Liver (tissue), 8 donors: ENCODE measurements at regions not wholly inside any gene's neighbourhood (a gene's known extent, or its start where the extent isn't known, plus 50 kb on each side); places are given as distances from the start of the nearest gene placed in this dataset.

Source experiments
- DNase-seq: peaks from one replicate; pipeline ENCODE4 v3.0.0-alpha.2; 2017; ENCODE audit warnings: low spot score
- H3K27ac ChIP-seq, 2 donors: one replicate each; pipeline ENCODE4 v1.7.0; 2013; ENCODE audit warnings: inconsistent platforms in 2 of 2, low read length in 2 of 2, control low read depth in 1 of 2, low read depth in 1 of 2, mild to moderate bottlenecking in 1 of 2
- H3K27me3 ChIP-seq, 4 donors: one replicate each; pipeline versions ENCODE4 v1.6.1 to v1.7.0; 2013; ENCODE audit warnings: low read length in 3 of 4, inconsistent platforms in 1 of 4, mild to moderate bottlenecking in 1 of 4, moderate library complexity in 1 of 4; ENCODE audit not compliant: control insufficient read depth in 4 of 4, insufficient read depth in 4 of 4
- H3K36me3 ChIP-seq, 4 donors: one replicate each; pipeline versions ENCODE4 v1.6.1 to v1.7.0; 2013; ENCODE audit warnings: low read length in 3 of 4, mild to moderate bottlenecking in 3 of 4, low read depth in 1 of 4, moderate library complexity in 1 of 4; ENCODE audit not compliant: control insufficient read depth in 4 of 4, insufficient read depth in 3 of 4
- H3K4me1 ChIP-seq, 4 donors: one replicate each; pipeline versions ENCODE4 v1.6.1 to v1.7.0; 2013; ENCODE audit warnings: low read length in 3 of 4, mild to moderate bottlenecking in 3 of 4, moderate library complexity in 1 of 4; ENCODE audit not compliant: control insufficient read depth in 4 of 4, insufficient read depth in 4 of 4
- H3K4me3 ChIP-seq, 3 donors: one replicate each; pipeline versions ENCODE4 v1.6.1 to v1.7.0; 2013; ENCODE audit warnings: low read length in 3 of 3, control low read depth in 1 of 3, low read depth in 1 of 3, mild to moderate bottlenecking in 1 of 3
- H3K9ac ChIP-seq, 2 donors: one replicate each; pipeline ENCODE4 v1.7.0; 2013; ENCODE audit warnings: low read length in 2 of 2, mild to moderate bottlenecking in 2 of 2, moderate library complexity in 2 of 2, control low read depth in 1 of 2, low read depth in 1 of 2
- H3K9me3 ChIP-seq, 4 donors: one replicate each; pipeline versions ENCODE4 v1.6.1 to v1.7.0; 2013; ENCODE audit warnings: low read length in 3 of 4; ENCODE audit not compliant: control insufficient read depth in 4 of 4
- ATF3 ChIP-seq: IDR thresholded peaks from 2 replicates; pipeline ENCODE4 v1.6.1; 2016; ENCODE audit warnings: antibody characterized with exemption
- FOXA1 ChIP-seq: IDR thresholded peaks from 2 replicates; pipeline ENCODE4 v1.6.1; 2016; ENCODE audit warnings: antibody characterized with exemption
- FOXA2 ChIP-seq: IDR thresholded peaks from 2 replicates; pipeline ENCODE4 v1.6.1; 2016; ENCODE audit warnings: antibody characterized with exemption
- HNF4G ChIP-seq: IDR thresholded peaks from 2 replicates; pipeline ENCODE4 v1.6.1; 2016; ENCODE audit warnings: antibody characterized with exemption
- MAX ChIP-seq: IDR thresholded peaks from 2 replicates; pipeline ENCODE4 v1.6.1; 2016; ENCODE audit warnings: antibody characterized with exemption
- NR2F2 ChIP-seq: IDR thresholded peaks from 2 replicates; pipeline ENCODE4 v1.6.1; 2016; ENCODE audit warnings: antibody characterized with exemption
- SP1 ChIP-seq: IDR thresholded peaks from 2 replicates; pipeline ENCODE4 v1.6.1; 2018; ENCODE audit warnings: antibody characterized with exemption, mild to moderate bottlenecking
- TAF1 ChIP-seq: conservative IDR thresholded peaks from 2 replicates; pipeline ENCODE4 v1.6.1; 2016; ENCODE audit warnings: antibody characterized with exemption, mild to moderate bottlenecking
- WGBS: extraction: QIAGEN DNeasy Blood & Tissue Kit; methylation state at CpG from one replicate; pipeline ENCODE4 v1.1.7; 2013; 5-methylcytosine and 5-hydroxymethylcytosine counted together
- TF ChIP-seq, protein P1 (sequence below): IDR thresholded peaks from 2 replicates; pipeline ENCODE4 v1.6.1; 2016; ENCODE audit warnings: antibody characterized with exemption
- TF ChIP-seq, protein P2 (sequence below): fragments of 150-350 bp; IDR thresholded peaks from 2 replicates; pipeline ENCODE4 v1.5.1; 2017; ENCODE audit warnings: improper control_type of control experiment, low read depth, low read length; ENCODE audit not compliant: missing input control
- donor health status: healthy.
- donor health status: healthy.
- donor health status: healthy.
- donor health status: healthy.
- donor health status: healthy.

GRCh38 chr4:152112887-152113286 is 352.1 kb upstream of the GATB start (continued):
- TF ChIP-seq ATF3, result no peak

DNA sequence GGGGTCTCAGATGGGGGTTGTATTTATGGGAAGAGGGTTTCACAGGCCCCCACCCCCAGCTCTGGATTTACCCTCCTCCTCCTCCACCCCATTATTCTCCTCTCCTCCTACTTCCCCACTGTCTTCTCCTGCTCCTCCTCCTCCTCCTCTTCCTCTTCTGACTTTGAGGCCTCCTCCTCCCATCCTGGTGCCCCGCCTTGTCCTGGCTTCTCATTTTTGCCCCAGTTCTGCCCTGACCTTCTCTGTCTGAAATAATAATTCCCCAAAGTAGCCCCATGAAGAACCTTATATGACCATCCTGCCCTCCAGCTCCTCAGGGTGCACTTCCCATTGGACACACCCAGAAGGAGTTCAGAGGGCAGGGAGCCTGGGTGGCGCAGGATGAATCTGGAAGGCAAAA is 351.4 kb upstream of the GATB start:
- Histone ChIP-seq H3K9ac (no peak overlapping the region), H3K27me3 (no peaks in the 10 kb centered on the region), H3K36me3 (no peaks in the 10 kb centered on the region), H3K27ac (no peak overlapping the region), H3K9me3 (no peaks in the 10 kb centered on the region), H3K4me3 (no peak overlapping the region), H3K4me1 (no peaks in the 10 kb centered on the region)
- DNase-seq, result no peak
- TF ChIP-seq SP1 (no peak), FOXA1 (no peak), MAX (no peak), ATF3 (no peak)
- TF ChIP-seq, protein P1, sequence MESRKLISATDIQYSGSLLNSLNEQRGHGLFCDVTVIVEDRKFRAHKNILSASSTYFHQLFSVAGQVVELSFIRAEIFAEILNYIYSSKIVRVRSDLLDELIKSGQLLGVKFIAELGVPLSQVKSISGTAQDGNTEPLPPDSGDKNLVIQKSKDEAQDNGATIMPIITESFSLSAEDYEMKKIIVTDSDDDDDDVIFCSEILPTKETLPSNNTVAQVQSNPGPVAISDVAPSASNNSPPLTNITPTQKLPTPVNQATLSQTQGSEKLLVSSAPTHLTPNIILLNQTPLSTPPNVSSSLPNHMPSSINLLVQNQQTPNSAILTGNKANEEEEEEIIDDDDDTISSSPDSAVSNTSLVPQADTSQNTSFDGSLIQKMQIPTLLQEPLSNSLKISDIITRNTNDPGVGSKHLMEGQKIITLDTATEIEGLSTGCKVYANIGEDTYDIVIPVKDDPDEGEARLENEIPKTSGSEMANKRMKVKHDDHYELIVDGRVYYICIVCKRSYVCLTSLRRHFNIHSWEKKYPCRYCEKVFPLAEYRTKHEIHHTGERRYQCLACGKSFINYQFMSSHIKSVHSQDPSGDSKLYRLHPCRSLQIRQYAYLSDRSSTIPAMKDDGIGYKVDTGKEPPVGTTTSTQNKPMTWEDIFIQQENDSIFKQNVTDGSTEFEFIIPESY, result no peak
- TF ChIP-seq, protein P2, sequence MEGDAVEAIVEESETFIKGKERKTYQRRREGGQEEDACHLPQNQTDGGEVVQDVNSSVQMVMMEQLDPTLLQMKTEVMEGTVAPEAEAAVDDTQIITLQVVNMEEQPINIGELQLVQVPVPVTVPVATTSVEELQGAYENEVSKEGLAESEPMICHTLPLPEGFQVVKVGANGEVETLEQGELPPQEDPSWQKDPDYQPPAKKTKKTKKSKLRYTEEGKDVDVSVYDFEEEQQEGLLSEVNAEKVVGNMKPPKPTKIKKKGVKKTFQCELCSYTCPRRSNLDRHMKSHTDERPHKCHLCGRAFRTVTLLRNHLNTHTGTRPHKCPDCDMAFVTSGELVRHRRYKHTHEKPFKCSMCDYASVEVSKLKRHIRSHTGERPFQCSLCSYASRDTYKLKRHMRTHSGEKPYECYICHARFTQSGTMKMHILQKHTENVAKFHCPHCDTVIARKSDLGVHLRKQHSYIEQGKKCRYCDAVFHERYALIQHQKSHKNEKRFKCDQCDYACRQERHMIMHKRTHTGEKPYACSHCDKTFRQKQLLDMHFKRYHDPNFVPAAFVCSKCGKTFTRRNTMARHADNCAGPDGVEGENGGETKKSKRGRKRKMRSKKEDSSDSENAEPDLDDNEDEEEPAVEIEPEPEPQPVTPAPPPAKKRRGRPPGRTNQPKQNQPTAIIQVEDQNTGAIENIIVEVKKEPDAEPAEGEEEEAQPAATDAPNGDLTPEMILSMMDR, result no peak
- WGBS, result 93% methylated on average over 2 of the region's 2 CpGs

- Histone ChIP-seq H3K9me3 (no peaks in the 10 kb centered on the region), H3K4me1 (no peaks in the 10 kb centered on the region), H3K27me3 (no peaks in the 10 kb centered on the region), H3K36me3 (no peaks in the 10 kb centered on the region), H3K27ac (no peak overlapping the region), H3K9ac (no peak overlapping the region), H3K4me3 (no peak overlapping the region)
- DNase-seq, result no peak
- TF ChIP-seq TAF1, result no peak
- TF ChIP-seq FOXA2, result no peak
- TF ChIP-seq SP1, result no peak
- WGBS, result 90% methylated on average over 1 of the region's 1 CpG
These were observed 350.0 kb upstream of the GATB start for GRCh38 chr4:152110780-152111179.

GRCh38 chr4:152109531-152110509 is 349.0 kb upstream of the GATB start:
- WGBS, result 49% methylated on average over 9 of the region's 9 CpGs
- Histone ChIP-seq H3K4me3 (no peak overlapping the region), H3K9me3 (no peaks in the 10 kb centered on the region), H3K9ac (no peak overlapping the region), H3K27ac (no peak overlapping the region), H3K4me1 (no peaks in the 10 kb centered on the region), H3K36me3 (no peaks in the 10 kb centered on the region), H3K27me3 (no peaks in the 10 kb centered on the region)
- peak; percentile 17 for TF ChIP-seq NR2F2
- TF ChIP-seq HNF4G, result no peak
- no peak for DNase-seq
